T-helper 2 cell (primary cell): ENCODE measurements at regions not wholly inside any gene's neighbourhood (a gene's known extent, or its start where the extent isn't known, plus 50 kb on each side); places are given as distances from the start of the nearest gene placed in this dataset.
"Not testable (repeated sequence)": the region's sequence is repeated elsewhere in the genome, so short reads cannot be mapped to it uniquely, and the experiment has no call there.

Source experiments
- DNase-seq, 5 experiments: peaks; one replicate each; pipeline versions ENCODE4 v3.0.0 to v3.0.0-alpha.2; 2012 to 2022

DNA sequence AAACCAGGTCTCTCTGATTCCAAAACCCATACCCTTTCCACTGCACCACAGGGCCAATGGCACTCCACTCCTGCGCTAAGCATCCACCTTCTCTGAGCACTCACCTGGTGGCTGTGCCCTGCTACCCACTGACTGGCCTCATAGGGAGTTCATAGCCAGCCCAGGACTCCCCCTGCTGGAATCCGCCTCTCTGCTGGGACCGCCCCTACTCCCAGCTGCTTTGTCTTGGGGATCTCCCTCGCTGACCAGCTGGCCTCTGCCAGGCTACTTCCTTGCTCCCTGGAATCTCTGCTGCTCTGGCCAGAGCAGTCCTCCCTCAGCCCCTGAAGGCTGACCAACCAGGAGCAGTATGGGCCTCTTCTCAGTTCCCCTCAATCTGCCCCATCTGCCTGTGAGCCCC lies 129.7 kb downstream of the FAXC start:
- DNase-seq: no peak

GRCh38 chr6:99216959-99217358 lies 132.5 kb downstream of the FAXC start:
- no peak for DNase-seq

DNA sequence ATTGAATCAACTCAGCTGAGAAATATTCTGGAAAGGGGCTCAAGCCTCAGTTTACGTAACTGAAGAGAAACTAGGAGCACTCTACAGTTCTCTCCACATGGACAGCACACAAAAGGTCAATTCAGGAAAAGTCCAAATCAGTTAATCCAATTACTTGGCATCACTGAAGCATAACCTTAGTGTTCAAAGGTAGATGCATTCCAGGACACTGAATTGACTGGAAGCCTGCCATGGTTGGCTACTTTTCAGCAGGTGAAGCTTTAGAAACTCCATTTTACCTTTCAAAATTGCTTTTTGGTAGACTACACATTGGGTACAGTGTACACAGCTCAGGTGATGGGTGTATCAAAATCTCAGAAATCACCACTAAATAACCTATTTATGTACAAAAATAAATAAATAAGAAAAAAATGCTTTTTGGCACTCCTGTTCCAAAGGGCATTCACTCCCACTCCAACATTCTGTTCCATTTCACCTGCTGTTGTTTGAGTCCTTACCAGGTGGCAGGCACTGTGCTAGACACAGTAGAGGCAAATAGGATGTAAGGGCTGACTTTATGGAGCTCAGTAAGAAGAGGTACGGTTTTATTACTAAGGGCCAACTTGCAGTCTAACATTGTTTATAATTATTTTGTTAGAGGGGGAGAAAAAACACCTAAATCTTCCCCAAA lies 153.4 kb downstream of the FAXC start:
- no peak for DNase-seq

DNA sequence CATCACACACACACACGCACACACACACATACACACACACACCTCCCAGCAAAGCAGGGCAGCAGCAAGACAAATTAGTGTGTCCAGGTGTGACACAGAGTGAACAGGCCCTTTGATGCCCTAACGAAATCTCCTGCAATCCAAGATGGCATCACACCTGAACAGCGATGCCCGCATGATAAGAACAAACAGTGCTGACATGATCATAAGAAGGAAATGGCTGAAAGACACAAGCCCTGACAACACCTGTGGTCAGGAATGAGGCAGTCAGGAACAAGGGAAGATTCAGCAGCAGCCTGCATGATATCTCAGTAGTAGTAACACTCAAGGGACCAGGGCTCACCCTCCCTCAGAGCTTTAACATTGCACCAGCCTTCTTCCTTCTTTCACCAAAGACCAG lies 156.9 kb downstream of the FAXC start:
- no peak for DNase-seq

DNA sequence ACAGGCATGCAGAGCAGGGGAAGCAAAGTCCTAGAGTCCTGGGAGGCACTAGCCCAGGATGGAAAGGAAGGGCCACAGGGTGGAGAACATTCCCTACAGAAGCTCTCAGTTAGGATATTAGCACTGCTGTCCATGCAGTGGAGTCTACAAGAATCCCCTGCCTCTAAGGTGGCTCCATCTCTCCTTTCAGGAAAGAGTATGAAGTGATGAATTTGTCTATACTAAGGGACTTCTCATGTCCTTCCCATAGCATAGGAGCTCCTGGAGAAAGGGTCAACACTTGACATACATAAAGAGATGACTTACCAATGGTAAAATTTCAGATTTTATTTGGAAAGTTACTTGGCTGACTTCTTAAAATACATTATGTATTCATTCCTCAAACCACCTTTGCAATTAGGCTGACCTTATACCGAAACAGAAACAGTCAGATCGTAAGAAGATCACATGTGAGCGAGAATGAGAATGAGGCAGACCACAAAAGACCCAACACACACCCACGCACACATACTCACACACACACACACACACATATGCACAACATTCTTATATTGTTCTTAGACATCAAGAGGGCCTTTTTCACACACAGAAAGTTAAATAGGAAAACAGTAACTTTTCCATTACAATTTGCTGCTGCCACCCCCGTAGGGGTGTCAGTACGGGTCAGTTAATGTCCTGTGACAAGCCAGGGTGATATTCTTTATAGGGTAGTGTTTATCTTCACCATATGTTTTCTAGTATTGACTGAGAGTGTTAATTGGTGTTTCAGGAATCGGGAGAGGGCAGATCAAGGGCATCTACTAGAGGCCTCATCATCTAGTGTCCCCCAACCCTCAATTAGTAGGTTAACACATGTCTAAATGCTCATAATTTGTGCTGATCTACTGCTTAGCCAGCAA lies 159.4 kb downstream of the FAXC start:
- DNase-seq: peak in 1 of 5 experiments; percentile 81

- no peak for DNase-seq
Observed at GRCh38 chr6:99187429-99187828, 162.0 kb downstream of the FAXC start.

GRCh38 chr6:99186417-99186816 lies 163.1 kb downstream of the FAXC start:
- DNase-seq: no peak

- no peak for DNase-seq
Observed at GRCh38 chr6:99185525-99185924, 163.9 kb downstream of the FAXC start.

DNA sequence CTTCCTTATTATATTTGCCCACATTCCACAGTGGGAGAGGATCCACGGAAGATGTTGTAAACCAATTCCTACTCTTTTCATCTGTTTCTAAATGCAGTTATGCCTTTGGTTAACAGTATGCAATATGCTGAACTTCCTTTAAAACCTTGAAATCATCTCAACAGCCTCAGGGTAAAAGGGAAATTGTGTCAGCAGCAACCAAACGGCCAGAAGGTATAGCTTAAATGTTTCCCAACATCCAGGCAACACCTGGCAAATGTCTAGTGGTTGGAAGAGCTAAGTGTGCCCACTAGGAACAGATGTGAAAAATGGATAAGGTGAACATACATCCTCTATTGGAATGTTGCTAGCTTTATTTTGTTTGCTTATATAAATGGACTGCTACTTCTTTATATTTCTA lies 164.8 kb downstream of the FAXC start:
- no peak for DNase-seq

DNA sequence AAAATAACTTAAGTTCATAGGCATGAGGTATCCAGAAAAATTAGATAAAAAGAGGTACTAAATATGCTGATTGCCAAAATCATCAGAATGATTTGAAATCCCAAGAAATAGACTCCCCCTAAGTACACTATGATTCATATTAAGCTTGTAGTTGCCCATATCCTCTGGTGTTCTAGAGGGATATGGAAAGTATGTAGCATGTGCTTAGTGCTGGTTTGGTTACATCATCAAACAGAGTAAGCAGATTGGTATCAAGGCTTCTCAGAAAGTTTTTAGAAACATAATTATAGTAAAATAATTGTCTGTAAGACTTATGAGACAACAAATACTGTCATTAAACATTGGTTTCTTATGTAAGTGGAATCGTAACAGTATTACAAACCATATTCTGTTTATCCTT lies 166.4 kb downstream of the FAXC start:
- no peak for DNase-seq

- DNase-seq: no peak
Observed at GRCh38 chr6:99181174-99181573, 168.3 kb downstream of the FAXC start.

GRCh38 chr6:99178168-99178567 lies 171.3 kb downstream of the FAXC start:
- DNase-seq: no peak

DNA sequence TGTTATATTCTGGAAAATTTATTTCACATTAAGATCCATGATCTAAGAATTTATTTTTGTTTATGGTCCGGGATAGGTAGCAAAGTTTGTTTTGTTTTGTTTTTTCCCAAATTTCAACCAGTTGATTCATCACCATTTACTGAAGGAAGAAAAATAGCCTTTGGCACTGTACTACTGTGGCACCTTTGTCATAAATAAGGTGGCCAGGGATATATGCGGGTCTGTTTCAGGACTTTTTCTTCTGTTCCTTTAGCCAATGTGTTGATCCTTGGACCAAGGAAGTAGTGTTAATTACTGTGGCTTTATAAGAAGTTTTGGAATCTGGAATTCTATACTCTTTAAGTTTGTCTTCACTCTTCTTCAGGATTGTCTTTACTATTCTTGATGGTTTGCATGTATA lies 171.7 kb downstream of the FAXC start:
- no peak for DNase-seq

DNA sequence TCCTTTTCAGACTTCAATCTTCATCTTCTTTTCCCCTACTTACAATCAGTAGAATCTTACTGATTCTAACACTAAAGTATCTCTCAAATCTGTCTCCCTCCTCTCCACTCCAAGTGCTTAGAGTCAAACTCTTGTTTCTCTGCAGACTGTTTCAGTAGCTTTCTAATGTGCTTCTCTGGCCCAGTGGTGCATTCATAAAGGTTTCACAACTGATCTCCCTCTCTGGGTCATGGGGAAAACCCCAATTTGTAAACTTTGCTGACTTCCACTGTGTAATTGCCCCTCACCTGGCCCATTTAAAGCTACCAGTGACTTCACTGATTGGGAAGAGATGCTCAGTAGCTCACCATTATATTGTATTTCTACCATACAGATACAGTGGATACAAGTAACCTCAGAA lies 183.6 kb downstream of the FAXC start:
- no peak for DNase-seq

DNA sequence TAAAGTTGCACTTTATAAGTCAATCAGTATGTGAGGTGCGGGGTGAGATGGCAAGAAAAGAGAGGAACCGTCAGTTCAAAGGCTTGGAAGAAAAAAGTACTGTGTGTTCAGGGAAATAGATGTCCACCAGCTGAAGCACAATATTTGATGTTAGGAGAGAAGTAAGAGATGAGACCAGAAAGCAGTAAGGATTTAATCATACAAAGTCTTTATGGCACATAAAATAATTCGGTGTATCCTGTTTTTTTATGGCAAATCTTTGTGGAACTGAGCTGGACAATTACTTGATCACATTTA lies 197.2 kb downstream of the FAXC start:
- no peak for DNase-seq

DNA sequence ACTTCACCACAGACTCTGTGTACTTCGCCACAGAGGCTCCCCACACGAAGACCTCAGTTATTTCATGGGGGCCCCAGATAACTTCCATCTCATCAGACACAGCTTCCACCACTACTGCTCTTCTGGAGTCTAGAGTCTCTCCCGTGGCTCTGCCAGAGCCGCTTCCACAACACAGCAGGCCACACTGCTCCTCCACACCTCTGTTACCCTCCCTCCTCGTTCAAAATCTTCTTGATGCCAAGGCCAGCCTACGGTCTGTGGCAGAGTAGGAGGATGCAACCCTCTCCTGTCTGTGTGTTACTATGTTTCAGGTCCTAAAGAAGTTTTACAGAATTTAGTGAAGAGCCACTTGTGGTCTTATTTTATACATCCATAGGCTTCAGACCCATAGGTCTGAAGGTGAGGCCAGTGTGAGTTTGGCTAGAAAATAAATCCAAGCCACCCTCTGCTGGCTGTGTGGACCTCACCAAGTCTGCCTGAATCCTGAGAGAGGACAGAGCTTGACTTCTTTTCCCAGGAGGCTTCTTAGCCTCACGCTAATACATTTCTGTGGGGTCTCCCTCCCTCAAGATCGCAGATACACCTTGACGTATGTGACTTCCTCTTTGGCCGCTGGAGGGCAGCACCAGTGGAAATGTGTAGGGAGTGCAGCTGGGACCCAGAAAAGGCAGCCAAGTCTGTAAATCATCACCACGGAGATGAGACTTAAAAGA lies 197.7 kb downstream of the FAXC start:
- peak in 2 of 5 experiments; percentile 1 to 33 for DNase-seq

DNA sequence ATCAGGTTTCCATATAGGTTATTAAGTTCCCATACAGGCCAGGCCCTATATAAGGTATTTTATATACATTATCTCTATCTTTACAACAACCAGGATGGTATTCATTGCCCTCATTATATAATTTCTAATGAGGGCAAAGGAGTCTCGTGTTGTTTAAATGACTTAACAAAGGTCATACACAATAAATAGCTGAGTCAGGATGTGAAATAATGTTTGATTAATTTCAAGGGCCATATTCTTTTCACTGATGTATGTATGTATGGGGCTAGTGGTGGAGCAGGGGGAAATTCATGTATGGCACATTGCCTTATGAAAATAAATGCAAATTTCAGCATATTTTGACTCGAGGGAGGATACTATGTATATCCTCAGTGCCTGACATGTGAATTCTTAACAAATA lies 200.7 kb downstream of the FAXC start:
- DNase-seq: no peak

DNA sequence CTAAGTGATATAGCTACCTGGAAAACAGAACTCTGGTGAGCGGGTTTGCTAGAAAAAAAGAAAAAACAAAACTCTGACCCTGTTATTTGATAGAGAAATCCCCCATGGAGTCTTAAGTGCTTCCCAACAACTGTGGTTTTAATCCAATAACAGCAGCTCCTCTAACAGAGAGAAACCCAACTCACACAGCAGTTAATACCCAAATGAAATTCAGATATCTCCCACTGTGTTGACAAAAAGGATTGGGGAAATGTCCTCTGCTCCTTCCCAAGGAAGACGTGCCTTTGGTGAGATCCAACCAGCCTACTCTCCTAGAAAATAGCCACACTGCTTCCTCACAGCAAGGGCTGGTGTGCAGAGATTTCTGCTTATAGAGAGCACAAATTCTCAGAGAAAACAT lies 200.4 kb upstream of the FBXL4 start:
- DNase-seq: no peak

DNA sequence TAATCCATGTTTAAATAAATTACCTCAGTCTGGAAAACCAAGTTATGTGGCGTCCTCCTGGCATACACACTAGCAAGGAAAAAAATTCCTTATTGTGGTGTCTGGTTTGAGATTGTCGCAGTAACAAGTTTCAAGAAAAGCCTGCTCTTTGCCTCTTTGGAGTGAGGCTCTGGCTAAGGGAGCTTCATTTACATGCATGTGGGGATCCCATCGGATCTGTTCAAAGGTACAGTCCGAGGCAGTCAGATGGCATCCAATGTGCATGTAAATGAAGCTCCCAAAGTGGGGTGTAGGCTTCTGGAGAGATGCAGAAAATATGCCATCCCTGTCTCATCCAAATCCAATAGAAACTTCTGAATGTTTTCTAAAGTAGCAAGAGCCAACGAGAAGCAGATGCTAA lies 199.5 kb upstream of the FBXL4 start:
- DNase-seq: no peak

GRCh38 chr6:99146711-99147110 lies 199.0 kb upstream of the FBXL4 start:
- no peak for DNase-seq

DNA sequence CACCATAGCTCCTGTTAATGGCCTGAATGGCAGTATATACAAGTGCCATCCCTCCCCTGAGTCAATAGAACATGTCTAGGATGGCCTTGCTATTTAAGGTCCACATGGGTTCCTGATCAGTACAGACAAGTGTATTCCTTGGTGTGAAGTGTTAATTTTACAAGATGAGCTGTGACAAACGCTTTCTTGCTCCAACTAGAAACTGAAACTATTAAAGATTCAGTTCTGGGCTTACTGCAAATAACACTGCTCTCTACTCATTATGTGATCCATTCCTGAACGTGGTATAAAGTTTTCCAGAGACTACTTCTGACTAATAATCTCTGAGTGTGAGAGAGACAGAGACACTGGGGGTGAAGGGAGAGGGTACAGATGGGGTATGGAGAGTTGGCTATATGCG lies 198.0 kb upstream of the FBXL4 start:
- DNase-seq: no peak

- DNase-seq: no peak
Observed at GRCh38 chr6:99143108-99143861, 195.5 kb upstream of the FBXL4 start.

- not testable (repeated sequence) for DNase-seq
Observed at GRCh38 chr6:99141906-99142305, 194.2 kb upstream of the FBXL4 start.
